UCSD-AML1 (cell line): ENCODE measurements at regions not wholly inside any gene's neighbourhood (a gene's known extent, or its start where the extent isn't known, plus 50 kb on each side); places are given as distances from the start of the nearest gene placed in this dataset.

Experiments used
- DNase-seq: peaks from one replicate; lab custom pipeline; 2025; ENCODE audit not compliant: unreplicated experiment; lab: John Stamatoyannopoulos, UW

DNA sequence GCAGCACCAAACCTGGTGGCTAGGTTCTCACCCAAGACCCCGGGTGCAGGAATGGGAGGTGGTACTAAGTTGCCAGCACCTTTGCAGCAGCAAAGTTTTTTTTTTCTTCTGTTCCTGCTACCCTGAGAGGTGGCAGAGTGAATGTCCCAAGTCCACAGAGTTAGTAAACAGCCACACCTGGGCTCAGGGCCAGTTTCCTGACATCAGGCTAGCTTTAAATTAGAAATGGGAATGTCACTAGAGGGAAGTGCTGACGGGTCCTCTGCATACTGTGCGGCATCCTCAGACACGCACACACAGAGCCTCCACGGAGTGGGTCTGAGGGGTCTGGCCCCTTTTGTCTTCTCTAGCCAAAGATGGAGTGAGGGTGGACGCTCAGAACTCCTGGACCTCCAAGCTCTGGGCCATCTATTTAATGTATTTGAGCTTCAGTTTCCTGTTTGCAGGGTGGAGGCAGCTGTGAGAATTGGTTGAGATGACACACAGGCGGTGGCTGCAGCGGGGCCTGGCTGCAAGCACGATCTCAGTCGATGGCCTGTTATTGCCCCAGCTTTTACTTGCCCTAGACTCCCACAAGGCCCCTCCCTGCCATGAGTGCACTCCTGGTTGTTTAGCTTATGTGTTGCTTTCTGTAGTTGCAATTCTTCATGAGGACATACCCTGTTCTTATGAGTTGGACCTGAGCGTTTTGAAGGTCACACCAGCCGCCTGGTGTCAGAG lies 751.4 kb upstream of the HS6ST1 start:
- DNase-seq = no peak

DNA sequence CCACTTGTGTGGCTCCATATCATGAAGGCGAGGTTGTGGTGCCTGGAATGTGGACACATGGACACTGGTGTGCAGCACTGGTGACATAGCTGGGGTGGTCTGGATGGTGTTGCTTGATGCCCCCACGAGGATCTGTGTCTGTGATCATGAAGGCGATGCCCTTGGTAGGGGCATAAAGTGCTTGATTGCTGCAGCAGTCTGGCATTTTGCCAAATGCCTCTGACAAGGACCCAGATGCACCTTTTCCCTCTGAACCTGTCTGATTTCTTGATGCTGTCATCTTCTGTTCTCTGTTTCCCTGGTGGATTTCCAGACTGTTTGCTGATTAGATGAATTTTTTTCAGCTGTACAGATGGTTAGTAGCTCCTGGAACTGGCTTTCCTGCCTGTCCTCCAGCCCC lies 752.0 kb upstream of the HS6ST1 start:
- no peak for DNase-seq

DNA sequence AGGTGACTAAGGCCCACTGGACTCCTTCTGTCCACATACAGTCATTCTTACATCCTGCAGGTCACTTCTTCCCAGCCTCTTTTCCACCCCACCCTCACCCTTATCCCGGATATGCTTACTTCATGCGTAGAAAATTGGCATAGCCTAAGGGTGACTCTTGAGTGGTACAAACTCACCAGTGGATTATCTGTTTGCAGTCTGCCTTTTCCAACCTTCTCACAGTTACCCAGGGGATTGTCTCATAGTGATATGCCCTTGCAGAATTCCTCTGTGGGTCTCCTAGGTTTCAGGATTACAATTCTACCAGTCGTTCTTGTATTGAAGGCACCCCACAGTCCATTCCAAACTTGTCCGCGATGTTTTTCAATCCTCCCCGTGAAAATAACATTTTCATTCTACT lies 752.9 kb upstream of the HS6ST1 start:
- no peak for DNase-seq

DNA sequence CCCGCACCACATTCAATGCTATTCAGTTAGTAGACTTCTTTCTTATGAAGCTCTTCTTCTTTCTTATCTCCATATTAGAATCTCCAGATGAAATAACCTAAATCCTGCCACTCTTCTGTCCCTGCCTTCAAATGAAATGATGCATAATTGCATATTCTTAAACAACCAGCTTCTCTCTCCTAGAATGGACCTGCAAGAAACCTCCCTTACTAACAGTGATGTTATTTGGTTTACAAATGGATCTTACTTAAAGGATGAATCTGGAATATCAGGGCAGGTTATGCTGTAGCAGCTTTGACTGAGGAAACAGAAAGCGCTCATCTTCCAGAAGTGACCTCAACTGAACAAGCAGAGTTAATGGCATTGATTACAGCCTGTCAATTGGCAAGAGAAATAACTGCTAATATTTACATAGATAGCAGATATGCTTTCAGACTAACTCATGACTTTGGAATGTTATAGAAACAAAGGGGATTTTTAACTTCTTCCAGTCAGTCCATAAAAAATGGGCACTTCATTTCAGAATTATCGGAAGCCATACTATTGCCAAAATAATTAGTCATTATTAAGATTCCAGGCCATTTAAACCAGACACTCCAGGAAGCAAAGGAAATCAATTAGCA lies 755.7 kb upstream of the HS6ST1 start:
- DNase-seq = no peak

DNA sequence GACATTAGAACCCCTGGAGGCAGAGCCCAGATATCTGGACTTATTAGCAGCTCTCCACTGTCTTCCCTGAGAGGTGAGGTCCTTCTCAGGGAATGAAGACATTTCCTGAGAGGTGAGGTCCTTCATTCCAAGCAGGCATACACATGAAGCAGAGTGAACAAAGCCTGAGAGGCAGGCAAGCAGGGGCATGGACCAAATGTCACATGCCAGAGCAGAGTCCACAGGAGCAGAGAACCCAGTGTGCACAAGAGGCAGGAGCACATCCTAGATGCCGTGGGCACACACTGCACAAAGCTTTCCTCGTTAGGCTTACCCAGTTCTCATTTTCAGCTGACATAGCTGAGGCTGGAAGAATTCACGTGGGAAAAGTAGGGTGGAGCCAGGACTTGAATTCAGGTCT lies 759.9 kb upstream of the HS6ST1 start:
- no peak for DNase-seq

DNA sequence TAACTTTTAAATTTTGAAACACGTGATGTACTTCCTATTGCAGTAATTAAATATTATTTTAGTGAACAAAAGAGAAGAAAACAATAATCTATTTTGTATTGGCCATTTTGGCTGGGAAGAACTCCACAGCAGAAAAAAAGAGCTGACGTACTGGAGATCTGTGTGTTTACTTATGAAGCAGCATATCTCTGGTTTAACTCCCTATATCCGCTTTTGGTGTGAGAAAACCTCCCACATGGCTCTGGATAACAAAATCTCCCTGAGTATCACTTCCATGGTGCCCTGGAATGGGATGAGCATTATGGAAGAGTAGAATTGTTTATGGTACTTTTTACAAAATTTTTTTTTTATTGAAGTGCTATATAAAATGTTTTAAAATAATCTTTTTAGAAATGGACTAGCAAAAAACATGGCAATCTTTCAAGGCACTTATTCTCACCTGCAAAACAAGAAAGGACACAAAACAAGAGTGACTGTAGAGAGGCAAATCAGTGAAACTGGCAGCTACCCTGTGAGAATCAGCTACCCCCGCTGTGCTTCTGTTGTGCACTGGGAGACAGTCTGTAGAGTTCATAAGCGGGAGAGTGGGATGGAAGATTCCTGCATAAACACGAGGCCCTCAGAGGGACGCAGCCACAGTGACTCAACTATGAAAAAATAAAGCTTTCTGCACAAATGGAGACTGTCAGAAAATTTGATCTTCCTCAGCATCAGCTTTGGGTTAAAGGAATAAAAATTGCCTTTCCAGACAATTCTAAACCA lies 762.2 kb upstream of the HS6ST1 start:
- no peak for DNase-seq

DNA sequence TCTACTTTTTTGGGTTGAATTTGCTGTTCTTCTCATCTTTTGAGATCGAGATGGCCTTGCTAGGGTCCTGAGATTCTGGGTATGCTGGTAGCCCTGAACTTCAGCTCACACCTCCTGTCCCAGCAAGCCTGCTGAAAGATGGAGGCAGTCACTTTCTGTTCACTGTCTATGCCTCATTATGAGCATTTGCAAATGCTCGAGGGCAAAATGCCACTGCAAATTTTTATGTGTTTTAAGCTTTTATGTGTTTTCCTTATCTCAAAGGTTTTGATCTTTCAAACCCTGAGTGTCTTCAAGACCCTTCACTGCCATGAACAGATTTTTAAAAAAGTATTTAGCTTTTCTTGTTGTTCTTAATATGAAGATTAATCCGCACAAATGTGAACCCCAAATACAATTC lies 766.7 kb upstream of the HS6ST1 start:
- DNase-seq = no peak

DNA sequence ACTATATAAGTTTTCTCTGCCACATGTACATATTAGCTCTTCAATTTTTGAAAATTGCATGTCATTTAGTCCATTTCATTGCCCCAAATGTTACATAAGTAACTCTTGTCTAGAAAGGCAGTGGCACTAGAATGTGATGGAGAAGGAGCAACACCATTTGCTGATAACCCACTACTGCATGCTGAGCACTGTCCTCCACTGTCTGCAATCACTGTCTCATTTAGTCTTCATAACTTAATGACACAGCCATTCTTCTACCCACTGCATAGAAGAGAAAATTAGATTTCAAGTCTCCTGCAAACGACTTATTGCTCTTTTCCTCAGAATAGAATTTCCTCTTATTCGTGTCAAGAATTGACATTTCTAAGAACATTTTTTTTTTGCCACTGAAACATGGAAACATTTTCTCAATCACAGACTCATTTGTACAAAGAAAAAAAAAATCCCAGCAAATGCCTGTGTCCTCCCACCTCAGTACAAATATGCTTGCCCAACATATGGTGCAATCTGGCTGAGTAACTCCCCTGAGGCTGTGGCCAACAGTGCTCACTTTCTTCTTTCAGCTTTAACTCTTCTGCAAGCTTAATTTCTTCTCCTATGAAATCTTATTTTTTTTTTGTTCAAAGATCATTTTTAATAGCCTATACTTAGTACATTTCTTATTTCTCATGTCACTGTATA lies 768.6 kb upstream of the HS6ST1 start:
- no peak for DNase-seq

DNA sequence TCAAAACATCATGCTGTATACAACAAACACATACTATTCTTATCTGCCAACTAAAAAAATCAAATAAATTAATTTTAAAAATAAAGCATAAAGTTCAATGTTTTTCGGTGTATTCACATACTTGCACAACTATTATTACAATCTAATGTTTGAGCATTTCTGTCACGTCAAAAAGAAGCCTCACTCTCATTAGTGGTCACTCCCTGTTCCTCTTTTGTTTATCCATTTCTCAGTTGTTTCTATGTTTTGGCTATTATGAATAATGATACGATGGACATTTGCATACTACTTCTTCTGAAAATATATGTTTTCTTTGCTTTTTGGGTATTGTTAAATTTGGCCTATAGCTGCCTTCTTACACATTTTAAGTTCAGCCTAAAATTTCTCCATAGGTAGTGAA lies 773.0 kb upstream of the HS6ST1 start:
- no peak for DNase-seq

DNA sequence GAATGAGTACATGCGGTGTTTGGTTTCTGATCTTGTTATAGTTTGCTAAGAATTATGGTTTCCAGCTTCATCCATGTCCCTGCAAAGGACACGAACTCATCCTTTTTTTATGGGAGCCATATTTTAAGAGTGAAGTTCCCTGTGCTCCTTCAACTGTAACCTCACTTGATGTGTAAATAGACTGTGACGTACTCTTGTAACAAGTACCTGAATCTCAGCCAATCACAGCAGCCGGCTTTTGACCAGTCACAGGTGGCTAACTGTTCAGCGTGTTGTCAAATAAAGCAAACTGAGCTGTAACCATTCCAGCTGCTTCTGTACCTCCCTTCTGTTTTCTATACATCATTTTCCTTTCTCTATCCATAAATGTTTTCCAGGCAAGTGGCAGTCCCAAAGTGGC lies 774.3 kb upstream of the HS6ST1 start:
- DNase-seq = no peak

DNA sequence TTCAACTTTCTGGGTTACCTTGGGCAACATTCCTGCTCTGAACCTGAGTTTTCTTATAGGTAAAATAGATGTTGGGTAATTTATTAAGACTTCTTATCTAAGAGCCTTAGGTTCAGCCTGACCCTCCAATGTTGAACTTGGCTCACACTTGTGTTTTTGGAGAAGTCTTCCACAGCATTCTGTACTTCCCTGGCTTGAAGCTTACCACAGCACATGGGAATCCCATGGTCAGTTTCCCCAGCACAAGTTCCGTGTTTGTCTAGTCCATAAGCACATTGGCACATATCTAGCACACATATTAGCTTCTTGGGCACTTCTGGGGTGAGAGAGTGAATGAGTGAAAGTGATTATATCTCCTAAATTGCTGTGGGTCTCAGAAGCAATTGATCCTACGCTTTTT lies 782.5 kb upstream of the HS6ST1 start:
- no peak for DNase-seq

DNA sequence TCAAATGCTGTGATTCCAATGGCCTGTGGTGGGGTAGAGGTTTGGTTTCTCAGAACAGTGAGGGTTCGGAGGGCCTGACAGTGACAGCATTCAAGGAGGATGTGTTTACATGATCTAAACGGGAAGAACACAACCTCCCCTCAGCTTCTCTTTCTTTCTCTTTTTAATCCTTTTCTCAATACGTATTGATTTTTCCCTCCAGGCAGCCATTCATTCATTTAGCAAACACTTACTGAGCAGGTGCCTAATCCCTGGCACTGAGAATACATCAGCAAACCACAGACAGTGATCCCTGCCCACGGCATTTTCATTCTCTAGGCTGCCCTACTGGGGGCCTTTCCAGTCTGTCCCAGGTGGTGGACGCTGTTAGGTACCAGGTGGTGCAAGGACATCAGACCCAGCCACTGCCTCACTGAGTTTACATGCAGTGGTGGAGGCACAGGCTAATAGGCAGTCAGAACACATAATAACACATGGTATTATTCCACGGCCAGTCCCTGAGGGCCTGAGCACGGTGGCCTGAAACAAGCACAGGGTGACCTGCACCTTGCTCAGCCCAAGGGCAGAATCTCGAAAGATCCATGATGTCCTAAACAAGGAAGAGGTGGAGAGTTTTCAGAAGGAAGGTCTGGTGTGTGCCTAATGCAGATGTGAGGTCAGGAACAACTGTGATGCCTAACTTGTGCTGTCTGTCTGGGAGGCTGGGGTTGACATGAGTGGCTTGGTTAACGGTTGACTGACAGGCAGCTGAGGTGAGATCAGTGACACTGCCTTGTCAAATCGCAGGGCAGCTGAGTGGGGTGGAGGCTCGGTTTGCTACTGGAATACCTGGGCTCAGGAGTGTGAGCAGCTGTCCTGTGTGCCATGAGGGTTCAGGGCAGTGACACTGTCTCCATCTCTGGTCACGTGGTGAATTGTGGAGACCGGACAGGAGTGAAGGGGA lies 785.5 kb upstream of the HS6ST1 start:
- no peak for DNase-seq

DNA sequence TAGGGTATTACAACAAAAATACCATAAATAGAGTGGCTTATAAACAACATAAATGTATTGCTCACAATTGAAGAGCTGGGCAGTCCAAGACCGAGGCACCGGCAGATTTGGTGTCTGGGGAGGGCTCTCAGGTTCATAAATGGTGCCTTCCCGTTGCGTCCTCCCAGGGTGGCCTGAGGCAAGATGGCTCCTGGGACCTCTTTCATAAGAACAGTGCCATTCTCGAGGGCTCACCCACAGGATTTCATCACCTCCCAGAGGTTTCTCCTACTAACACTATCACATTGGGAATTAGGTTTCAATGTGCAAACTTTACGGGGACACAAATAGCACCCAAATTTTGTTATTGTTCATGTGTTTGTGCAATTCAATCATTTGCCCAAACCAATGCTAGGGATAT lies 793.5 kb upstream of the HS6ST1 start:
- DNase-seq = no peak

DNA sequence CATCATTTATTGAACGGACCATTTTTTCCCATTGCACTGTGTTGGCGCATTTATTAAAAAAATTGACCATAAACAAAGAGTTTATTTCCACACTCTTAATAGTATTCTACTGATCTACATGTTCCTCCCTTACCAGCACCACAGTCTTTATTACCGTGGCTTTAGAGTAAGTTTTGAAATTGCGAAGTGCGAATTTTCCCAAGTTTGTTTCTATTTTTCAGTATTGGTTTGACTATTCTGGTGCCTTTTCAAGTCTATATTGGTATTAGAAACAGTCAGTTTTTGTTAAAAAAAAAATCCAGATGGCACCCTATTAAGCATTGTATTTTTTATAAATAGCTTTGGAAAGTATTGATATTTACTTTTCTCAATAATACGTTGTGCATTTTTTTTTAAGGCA lies 795.1 kb upstream of the HS6ST1 start:
- no peak for DNase-seq

DNA sequence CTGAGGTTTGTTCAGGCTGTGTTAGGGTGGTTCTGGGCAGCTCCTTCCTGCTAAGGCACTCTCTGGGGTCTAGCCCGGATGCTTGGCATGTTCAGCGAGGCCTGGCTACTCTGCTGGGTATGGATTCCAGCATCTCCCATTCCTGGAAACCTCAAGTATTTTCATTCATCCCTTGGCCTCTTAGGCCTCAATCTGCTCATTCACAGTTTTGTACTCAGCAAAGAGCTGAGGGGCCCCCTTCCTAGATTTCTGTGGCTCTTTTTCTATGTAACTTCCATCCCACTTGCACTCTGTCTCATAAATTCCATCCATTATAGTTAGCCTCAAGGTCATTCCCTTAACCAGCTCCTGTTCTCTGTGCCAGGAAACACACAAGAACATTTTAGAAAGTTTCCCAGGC lies 798.8 kb upstream of the HS6ST1 start:
- DNase-seq = no peak

DNA sequence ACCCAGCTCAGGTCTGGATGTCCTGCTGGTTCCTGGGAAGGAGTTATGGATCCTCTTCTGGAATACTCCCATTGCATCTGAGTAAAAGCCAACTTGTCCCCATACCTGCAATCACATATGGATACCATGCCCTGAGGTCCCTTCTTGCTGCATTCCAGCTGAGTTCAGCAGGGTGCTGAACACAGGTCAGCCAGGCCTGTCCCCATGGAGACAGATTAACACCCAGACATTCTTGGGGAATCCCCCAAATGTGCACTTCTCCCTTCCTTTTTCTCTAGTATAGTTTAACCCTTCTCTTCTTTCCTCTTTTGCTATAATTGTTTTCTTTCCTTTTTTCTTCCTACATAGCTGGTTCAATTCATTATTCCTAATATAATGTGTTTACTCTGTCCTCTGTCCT lies 799.6 kb upstream of the HS6ST1 start:
- no peak for DNase-seq

DNA sequence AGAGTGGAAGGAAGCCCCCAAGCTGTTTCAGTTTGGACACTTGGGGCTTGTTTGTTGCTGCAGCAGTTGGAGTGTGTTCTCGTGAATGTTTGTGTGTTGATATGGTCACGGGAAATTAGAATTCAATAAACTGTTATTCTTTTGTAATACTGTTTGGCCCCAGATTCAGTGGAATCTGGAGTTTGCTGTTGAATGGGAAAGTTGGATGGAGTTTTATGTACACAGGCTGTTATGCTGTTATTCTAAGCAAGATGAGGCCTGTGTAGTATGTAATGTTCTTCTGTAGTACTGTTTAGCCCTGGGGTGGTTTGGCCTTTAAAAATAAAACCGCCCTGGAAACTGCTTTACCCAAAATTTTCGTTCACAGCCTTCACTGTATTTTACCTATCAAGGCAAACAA lies 810.4 kb upstream of the HS6ST1 start:
- no peak for DNase-seq

DNA sequence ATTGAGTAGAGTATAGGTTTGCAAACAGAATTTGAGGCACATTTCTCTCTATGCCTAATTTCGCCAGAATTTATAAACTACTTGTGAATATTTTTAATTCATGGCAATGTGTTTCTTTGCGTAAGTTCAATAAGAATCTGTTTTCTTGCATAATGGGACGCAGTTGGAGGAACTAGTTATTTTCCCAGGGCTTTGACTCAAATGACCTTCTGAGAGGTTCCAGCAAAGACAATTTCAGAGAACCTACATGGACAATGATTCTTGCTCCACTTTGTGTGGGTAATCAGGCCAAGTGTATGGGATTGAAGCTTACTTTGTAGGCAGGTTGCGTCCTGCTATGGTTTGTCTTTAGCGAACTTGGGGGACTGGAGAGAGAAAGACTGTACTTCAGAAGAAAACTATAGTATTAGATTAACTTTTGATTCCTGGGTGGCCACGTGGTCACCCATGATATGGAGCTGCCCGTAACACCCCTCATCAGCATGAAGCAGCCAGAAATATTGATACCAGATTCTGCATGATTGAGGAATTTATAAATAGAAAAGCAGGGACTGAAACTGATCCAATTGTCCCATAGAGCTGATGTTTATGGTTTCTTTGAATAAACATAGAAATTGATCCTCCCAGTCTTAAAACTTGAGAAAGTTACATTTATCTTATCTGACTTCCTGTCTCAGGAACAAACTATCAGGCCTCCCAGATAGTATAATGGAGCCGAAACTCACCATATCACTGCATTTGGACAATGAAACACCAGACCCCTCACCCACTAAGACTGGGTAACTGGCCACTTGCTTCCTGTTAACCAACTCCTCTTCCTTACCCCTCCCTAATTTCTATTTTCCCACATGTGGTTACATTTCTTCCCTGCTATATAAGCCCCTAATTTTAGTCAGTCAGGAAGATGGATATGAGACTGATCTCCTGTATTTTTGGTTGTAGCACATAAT lies 815.3 kb upstream of the HS6ST1 start:
- DNase-seq = no peak

DNA sequence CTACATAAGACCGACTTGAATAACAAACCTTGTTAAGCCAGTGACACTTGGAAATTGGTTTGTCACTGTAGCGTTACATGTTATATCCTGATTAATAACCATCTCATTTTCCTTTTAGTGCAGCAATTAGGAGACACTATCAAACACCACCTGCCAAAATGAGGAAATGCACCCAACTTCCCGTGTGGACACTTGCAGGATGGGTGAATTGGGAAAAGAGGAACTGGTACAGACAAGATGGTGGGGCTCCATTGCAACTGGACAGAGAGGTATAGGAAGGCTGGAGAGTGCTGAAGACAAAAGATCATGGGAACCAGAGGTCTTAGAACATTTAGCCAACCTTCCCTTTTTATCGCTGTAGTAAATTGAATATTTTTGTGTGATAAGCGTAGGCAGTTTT lies 816.3 kb upstream of the HS6ST1 start:
- no peak for DNase-seq

DNA sequence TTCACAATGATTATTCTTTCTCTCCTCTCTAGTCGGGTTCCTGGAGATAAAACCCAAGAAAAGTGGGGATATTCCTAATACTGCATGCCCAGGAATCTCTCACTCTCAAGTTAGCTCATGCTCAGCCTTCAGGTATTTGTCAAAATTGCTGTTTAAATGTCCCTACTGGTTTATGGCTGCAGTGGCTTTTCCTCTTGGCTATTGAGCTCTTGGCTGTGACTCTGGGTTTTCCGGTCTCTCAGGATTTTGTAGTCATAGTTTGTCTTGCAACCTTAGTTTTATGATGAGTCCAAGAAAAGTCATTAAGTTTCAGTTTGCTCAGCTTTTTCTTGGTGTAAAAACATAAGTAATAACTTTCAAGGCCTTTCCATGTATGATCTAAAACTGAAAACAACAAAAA lies 820.7 kb upstream of the HS6ST1 start:
- no peak for DNase-seq
